Stimulated activated CD4-positive, alpha-beta T cell treated with anti-CD3 and anti-CD28 coated beads, Interleukin-4, amount 100 ng/mL, for 1 hour (primary cell): ENCODE measurements at regions not wholly inside any gene's neighbourhood (a gene's known extent, or its start where the extent isn't known, plus 50 kb on each side); places are given as distances from the start of the nearest gene placed in this dataset.

Experiments used
- DNase-seq: peaks from one replicate; pipeline ENCODE4 v3.0.0-alpha.2; 2020

DNA sequence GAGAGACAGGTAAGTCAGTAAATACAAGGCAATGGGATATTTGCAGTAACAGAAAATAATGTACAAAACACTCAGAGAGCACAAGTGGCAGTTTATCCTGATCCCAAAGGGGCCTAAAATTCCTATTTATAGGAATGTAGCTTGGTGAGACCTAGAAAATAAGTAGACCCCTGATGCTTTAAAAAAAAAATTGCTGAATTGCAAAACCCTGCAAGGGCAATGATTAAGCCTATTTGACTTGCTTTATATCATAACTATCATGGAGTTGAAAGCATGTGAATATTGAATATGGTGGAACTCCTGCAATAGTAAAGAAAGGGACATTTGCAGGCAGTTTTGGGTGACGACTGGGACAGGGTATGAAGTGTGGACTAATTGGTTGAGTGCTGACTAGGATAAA is 101.9 kb upstream of the C1orf21 start:
- no peak for DNase-seq

DNA sequence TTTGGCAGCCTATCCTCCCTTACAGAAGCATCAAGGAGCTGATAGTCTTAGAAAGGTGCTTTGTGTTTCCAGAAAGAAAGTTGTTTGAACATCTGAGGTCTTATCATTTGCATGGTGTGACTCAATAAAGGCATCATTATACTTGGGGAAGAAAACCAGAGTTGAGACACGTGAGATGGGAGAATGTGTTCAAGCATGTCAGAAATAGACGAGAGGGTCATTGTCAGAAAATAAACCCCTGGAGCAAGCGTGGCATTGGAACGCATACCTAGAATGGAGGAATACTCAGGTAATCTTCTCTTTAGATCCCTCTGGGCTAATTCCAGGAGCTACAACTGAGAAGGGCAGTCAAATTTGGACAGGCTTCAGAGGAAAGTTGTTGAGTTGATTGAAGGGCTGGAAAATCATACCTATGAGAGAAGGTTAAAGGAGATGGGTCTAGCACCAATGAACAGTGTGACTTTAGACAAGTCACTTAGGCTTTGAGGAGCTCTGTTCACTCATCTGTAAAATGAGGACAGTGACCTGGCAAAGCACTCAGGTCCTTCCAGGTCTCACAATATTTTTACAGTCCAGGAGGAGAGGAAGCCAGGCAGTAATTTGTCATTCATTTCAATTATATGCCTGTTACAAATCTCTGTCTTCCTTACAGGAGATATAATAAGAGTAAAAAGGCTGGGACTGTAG is 101.3 kb upstream of the C1orf21 start:
- DNase-seq = no peak

DNA sequence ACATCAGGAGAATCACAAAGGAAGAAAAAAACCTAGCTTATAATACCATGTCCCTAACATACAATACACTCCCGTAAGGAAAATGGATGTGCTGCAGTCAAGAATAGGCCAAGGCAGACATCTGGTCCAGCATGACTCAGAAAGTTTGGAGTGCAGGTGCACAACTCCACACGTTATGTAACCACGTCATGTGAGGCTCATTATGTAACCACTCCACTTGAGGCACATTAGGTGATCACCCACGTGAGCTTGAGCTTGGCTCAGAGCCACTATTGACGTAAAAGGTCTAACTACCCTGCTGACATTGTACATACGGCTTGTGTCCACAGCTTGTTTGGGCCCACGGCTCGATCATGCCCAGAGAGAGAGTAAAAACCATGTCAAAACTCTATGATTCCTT is 99.8 kb upstream of the C1orf21 start:
- DNase-seq = no peak

DNA sequence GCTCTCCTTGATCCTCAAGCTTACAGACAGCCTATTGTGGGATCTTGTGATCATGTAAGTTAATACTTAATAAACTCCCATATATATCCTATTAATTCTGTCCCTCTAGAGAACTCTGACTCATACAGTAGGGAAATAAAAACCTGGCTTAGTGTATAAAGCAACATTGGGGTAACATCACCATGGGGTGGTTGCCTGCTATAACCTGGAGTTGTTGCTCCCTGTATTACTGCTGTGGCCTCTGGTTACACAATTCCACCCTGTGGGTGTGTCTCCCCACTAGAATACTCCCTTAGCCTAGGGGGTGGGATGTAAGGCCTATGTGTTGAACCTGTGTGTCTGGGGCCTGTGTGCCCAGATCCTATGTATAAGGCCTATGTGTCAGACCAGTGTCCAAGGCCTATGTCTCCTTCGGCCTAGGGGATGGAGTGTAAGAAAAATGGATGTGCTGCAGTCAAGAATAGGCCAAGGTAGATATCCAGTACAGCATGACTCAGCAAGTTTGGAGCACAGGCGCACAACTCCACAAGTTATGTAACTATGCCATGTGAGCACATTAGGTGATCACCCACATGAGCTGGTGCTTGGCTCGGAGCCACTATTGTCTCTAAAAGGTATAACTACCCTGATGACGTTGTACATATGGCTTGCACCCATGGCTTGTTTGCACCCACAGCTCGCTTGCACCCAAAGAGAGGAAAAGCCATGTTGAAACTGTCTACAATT is 96.8 kb upstream of the C1orf21 start:
- no peak for DNase-seq

DNA sequence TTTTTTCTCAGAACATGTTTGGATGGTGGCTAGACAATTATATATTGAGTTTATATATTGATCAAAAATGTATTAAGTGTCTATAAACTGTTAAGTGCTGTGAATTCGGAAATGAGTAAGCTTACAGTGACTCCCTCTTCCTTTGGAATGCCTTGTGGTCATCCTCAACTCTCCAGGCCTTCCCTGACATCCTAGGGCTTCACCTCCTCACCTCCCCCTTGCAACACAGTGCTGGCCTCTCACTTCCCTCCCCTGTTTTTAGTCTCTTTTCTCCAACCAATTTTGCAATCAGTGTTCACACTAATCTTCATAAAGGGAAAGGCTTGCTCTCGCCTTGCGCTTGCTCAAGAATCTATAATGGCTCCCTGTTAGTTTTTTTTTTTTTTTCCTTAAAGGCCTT is 95.1 kb upstream of the C1orf21 start:
- no peak for DNase-seq

DNA sequence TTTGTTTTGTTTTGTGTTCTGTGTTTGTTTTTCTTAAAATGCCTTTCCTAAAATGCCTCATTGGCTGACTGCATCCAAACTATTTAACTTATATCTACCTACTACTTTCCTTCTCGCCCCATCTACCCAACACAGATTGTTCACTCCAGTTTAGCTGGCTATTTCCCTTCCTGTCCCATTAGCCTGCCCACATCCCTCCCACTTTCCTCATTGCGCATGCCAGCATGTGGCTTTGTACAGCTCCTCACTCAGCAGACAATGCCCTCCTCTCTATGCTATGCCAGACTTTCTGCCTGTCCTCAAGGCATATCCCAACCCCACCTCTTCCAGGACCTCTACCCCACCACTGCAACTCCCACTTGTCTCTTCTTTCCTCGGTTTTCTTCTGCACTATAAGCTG is 94.7 kb upstream of the C1orf21 start:
- DNase-seq = no peak

DNA sequence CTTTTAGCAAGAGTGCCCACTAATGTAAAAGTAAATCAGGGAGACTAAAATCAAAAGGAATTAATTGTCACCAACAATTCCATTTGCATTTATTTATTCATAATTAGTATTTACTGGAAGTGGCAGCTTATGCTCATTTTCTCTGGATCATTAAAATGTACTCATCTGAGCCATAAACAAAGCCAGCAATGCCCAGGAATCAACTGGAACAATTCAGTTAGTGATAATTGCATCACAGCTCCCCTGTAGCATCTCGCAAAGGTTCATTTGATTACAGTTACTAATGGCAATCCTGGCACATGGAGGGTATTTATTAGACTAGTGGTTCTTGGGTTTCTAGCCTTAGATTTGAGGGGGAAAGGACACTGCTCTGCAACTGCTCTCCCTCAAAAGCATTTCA is 92.7 kb upstream of the C1orf21 start:
- DNase-seq = no peak

DNA sequence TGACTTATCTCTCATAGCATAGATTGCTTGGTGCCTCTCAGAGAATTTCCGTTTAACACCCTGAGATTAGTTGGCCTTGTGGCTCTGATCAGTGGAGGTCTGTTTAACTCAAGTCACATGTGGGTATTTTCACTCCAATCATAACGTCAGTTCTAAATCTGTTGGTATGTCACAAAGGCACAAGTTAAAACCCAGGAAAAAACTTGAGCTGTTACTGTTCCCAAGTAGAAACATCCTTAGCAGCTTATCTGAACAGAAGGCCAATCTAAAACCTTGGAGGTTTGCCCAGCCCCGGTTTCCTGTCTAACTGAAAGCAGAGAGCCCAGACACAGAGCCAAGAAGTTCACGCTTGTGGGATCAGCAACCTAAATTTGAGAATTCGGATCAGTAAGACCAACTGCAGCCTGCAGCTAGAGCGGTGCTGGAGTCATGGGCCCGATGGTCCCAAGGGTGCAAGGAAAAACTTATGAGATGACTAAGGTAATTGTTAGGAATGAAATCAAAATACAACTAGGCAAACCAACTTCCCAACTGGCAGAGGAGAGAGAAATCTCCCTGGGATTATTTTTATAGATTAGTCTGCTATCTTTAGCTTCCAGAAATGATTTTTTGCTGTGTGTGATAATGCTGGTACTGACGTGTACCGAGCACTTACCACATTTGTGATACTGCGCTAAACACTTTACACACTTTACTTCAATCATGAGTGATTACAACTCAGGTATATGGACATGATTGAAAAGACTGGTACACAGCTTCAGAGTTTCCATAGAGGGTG is 90.2 kb upstream of the C1orf21 start:
- DNase-seq = no peak

DNA sequence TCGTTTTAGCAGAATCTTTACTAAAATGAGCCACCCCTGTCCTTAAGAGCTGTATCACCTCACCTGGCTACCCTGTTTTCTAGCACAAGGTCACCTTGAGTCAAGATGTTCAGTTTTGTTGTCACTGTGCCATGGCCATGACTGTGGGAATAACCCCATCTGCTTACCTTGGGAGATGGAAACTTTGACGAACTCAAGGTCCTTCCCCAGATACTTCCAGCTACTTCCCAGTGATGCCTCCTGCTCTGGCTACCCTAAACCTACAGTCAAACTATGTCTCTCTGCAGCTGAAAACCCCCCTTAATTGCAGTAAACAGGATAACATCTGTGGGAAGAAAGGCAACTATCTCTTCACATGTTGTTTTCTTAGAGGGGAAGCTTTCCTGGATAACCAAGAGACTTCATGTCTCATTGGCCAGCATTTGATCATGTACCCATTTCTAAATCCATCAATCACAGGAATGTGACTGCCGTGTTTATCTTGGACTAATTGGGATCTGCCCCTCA is 89.5 kb upstream of the C1orf21 start:
- no peak for DNase-seq

DNA sequence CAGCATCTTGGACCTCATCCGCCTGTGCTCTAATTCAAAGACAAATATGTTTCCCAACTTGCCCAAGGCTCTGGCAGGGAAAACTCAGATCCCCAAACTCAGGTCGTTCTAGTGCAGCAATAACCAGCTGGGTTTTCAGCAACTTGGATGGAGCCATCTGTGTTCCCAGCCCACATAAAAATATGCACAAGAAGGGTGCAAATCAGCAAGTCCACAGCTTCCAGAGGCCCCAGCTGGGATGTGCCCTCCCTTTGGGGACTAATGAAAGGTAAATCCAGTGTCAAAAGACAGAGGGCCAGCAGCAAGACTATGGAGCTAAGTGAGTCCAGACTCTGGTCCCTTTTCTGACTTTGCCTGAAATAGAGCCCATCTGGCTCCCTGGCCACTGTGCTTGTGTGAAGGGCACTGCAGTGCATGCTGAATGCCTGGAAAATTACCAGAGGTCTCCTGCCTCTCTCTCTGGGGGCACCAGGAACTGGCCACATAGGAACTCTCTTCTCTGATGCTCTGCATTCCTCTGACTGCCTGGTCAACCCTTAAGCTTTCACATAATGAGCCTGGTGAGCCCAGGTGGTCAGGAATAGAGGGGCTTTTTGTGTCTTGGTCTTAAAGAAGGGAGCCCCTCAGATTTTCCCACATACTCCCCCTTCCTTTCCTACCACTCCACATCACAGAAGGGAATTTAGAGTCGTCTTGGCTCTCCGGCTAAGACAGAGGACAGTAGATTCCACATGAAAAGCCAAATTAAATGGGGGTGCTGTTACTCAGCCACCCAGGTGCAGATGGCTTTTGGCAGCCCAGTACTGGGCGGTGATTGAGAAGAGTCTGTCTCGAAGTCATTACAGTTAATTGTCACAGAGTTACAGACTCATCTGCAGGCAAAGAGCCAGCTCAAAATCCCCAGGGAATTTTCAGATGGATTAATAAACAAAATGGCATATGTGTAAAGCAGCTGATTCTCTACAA is 88.1 kb upstream of the C1orf21 start:
- no peak for DNase-seq

DNA sequence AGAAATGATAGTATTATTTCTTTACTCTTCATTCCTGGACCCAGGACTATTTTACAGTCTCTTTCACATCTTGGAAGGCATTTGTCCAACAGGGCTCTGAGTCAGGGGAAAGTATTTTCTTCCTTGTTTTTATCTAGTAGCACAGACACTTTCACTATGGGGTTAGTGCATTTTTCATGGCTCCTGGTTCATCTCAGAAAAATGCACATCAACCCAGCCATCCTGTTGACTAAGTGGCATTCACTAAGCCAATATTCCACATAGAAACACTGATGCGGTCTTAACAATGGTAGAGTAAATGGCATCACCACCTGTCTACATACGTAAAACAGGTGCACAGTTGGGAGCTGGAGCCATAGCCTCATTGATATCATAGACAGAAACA is 87.4 kb upstream of the C1orf21 start:
- no peak for DNase-seq

DNA sequence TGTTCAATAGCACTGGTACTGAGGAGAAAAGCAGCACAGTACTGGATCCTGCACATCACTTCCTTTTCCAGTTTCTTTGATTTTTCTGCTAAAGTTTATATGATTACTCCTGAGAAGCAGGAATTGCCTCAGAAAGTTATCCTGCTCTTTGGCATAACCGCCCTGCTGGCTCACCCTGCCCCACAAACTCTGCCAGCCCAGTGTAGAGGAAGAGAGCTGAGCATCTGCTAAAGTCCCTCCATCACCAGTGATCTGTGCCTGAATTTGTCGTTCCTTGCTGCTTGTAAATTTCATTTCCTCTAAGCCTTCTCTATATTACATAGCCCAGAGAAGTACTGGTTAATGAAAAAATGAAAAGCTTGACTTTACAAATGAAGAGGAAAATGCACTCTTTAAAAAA is 87.0 kb upstream of the C1orf21 start:
- no peak for DNase-seq

DNA sequence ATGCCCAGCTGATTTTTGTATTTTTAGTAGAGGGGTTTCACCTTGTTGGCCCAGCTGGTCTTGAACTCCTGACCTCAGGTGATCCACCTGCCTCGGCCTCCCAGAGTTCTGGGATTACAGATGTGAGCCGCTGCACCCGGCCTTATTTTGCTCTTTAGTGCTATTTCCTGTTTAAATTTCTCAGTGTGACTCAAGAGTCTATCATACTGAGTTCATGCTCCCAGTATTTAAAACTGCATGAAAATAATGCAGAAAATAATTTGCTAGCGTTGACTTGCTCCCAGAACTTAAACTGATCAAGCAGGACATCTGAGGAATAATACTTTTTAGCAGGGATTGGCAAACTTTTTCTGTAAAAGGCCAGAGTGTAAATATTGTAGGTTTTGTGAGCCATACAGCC is 86.4 kb upstream of the C1orf21 start:
- no peak for DNase-seq

DNA sequence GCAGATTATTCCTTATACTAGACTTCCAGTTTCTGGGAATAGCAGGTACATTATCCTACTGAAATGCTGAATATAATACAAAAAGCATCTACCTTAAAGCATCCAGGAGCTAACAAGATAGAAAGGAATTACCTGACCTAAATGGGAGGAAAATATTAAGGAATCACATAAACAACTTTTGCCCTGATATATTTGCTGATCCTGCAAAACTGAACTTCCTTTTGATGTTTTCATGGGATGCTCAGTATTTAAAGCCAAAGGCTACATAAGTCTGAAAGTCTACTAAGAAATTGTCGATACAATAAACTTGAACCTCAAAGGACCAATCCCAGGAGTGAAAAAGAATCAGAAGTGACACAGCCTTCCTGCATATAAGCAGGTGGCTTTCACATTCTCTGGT is 85.6 kb upstream of the C1orf21 start:
- DNase-seq = no peak

DNA sequence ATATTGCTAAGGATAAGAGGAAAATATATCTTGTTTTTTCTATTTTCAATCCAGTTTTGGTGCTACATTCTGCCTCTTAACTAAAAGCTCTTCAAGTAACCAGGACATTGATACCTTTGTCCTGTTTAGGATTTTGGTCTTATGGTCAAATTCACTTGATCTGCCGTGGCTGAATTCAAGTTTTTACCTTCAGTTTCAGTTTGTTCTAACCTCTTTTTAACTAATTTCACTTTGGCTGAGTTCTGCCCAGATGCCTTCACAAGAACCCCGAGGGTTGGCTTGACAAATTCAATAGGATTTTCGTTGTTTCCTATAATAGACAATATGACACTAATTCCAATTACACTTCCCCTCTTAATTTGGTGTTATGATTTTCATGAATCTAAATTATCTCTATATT is 84.5 kb upstream of the C1orf21 start:
- no peak for DNase-seq

DNA sequence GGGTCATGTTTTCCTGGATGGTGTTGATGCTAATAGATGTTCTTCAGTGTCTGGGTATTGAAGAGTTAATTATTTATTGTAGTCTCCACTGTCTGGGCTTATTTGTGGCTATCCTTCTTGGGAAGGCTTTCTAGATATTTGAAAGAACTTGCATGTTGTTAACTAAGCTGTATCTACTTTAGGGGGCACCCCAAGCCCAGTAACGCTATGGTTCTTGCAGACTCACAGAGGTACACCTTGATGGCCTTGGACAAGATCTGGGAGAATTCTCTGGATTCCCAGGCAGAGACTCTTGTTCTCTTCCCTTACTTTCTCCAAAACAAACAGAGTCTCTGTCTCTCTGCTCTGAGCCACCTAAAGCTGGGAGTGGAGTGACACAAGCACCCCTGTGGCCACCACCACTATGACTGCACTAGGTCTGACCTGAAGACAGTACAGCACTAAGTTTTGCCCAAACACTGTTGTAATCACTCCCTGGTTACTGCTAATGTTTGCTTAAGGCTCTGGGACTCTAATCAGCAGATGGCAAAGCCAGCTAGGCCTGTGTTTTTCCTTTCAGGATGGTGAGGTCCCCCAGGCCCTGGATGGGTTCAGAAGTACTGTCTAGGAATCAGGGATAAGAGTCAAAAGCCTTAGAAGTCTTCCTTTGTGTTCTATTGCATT is 76.5 kb upstream of the C1orf21 start:
- no peak for DNase-seq

DNA sequence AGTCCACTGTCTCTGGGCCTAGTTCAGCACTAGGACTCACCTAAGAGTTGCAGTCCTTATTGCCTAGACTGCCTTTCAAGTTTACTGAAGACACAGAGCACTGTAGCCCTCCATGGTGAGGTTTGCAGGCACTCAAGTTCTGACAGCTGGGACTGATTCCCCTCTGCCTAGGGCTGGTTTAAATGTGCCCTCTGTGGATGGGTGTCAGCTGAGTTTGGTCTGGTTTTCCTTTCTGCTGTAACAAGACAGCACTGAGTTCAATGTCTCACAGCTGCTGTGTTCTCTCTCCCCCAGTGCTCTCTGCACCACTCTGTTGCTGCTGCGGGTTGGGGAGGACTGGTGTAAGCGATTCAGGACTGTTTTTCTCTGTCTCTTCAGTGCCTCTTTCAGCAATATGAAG is 75.2 kb upstream of the C1orf21 start:
- no peak for DNase-seq

DNA sequence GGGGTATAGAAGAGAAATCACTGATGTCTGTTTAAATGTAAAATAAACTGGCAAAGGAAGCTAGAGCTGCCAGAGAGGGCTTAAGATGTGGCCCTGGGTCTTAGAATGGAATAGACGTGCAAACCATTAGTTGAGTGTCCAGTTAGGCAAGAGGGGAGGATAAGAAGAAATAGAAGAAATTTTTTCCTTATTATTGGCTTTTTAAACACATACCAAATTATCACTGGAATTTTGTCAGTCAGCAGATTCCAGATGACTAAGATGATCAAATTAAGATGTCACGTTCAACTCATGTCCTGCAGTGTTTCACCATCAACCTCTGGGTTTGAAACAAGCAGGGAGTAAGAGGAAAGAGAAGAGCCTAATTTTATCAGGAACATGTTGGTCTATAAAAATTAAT is 71.6 kb upstream of the C1orf21 start:
- DNase-seq = no peak

DNA sequence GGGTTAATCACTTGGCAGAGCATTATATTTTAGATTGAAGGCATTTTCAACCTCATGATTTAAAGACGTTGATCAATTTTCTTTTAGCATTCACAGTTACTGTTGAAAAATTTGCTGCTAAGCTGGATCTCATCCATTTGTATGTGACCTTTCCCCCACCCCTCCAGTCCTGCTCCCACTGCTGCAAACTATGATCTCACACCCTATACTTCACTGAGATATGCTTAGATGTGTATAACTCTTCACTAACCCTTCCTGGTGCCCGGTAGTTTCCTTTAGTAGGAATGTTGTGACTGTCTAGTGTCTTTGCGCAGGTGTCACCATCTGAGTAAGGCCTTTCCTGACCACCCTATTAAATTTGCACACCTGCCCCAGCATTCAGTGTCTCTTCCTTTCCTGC is 67.0 kb upstream of the C1orf21 start:
- DNase-seq = no peak

DNA sequence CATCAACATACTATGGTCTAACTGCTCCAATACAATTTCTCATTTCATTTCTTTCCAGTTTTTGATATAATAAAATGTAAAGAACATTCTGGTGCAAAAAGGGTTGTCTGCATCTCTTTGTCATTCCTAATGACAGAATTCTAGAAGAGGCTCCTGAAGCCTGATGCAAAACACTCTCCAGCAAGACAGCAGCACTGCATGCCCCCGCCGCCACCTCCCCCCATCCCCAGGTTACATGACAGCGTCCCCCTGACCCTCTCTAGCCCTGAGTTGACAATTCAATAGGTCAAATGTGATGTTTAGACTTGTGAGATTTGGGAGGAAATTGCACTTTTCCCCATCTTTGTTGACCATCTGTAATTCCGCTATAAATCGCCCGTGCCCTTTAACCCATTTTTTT is 64.6 kb upstream of the C1orf21 start:
- DNase-seq = no peak

DNA sequence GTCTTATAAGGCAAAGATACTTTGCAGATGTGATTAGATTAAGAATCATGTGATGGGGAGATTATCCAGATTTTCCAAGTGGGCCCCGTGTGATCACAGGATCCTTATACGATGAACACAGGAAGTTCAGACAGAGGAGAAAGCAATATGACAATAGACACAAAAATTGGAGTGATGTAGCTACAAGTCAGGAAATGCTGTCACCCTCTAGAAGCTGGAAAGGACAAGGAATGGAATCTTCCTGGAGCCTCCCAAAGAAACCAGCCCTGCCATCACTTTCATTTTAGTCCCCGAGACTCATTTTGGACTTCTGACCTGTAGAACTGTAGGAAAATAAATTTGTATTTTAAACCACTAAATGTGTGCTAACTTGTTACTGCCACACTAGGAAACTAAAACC is 61.9 kb upstream of the C1orf21 start:
- no peak for DNase-seq

DNA sequence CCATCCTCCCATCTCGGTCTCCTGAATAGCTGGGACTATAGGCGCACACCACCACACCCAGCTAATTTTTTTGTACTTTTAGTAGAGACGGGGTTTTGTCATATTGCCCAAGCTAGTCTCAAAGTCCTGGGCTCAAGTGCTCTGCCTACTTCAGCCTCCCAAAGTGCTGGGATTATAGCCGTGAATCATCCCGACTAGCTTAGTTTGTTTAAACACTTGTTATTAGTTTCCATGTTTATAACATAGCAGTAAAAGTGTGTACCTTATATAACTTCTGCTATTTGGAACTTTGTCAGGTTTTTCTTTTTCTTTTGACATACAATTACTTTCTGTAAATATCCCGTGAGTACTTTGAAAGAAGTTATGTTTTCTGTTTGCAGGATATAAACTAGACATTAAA is 60.6 kb upstream of the C1orf21 start:
- no peak for DNase-seq
